ENCODE measurements at regions not wholly inside any gene's neighbourhood (a gene's known extent, or its start where the extent isn't known, plus 50 kb on each side); places are given as distances from the start of the nearest gene placed in this dataset.

DNA sequence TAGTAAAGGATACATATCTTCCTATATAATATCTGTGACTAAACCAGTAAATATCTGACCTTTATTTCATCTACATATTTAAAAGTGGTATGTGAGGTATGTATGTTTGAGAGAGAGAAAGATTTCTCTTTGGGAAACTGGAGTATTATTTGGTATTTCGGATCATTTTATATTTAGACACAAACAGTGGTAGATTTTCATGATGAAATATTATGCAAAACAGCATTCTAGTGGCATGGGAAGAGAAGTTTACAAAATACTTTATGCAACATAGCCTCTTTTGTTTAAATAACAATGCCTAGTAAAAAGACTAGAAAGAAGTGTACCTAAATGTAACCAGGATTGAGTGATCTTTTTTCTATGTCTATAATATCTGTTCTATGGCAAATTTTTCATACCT lies 98.6 kb upstream of the TMEM168 start:
- no peak for TF ChIP-seq CTCF (IDR thresholded peaks at IDR 0.05)
- TF ChIP-seq POLR2A (IDR thresholded peaks at IDR 0.05) = no peak

Data from uterus (tissue), 2 donors.